SW480 (cell line): ENCODE measurements at regions not wholly inside any gene's neighbourhood (a gene's known extent, or its start where the extent isn't known, plus 50 kb on each side); places are given as distances from the start of the nearest gene placed in this dataset.
"Not testable (repeated sequence)": the region's sequence is repeated elsewhere in the genome, so short reads cannot be mapped to it uniquely, and the experiment has no call there.

Experiments used
- DNase-seq: peaks from one replicate; pipeline ENCODE4 v3.0.0-alpha.2; 2016; ENCODE audit warnings: low spot score

DNA sequence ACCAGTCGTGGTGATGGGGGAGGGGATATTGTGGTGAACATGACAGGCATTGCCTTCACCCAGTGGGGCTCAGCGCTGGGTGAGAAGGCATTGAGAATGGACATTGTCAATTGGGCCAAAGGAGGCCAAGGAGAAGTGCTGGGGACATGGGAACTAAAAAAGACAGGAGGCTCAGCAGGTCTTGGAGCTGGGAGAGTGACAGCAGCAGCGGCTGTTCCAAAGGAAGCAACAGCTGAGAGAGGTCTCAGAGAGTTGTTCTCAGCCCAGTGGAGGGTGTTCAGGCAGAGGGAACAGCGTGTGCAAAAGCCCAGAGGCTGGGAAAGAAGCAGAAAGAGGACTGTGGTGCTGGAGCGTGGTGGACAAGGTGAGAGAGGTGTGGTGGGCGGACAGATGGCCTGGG, 56.6 kb upstream of the ASNS start:
- DNase-seq, result not testable (repeated sequence)

DNA sequence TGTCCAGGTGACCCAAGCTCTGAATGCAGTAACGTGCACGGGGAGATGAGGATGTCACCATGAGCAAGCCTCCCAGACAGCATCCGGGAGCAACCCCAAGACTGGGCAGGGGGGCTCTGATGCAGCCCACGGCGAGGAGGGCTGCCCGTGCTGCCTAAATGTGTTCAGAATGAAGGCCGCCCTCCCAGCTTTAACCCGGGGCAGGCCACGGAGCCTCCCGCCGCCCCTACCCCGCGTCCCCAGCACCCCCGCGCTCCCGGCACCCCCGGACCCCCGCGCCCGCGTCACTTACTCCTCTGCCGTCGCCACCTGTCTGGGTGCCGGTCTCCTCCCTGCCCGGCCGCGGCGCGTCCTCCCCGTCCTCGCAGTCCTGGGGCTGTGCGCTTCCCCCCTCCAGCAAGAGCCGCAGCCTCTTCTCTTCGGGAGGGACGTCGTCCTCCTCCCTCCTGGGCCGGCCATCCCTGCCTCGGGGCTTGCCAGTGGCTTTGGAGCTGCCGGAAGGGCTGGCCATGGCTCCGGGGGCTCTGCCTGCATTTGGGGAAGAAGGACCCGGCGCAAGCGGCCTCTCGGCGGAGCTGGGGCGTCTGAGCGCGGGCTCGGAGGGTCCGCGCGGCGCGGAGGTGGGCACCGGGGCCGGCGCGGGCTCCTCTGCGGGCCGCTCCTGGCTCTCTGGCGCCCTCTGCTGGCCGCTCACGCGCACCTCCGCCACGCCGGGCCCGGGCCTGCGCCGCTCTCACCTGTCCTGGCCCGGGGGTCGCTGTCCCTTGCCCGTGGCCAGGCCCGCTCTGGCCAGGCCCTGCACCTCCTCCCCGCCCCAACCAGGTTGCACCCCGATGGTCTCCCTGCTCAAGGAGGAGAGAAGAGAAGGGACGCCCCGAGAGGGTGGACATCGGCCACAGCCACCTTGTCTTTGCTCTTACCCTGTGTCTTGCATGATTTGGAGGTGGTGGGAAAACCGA, 55.9 kb upstream of the ASNS start:
- DNase-seq, result peak; percentile 26
